ENCODE measurements at regions not wholly inside any gene's neighbourhood (a gene's known extent, or its start where the extent isn't known, plus 50 kb on each side); places are given as distances from the start of the nearest gene placed in this dataset.

DNA sequence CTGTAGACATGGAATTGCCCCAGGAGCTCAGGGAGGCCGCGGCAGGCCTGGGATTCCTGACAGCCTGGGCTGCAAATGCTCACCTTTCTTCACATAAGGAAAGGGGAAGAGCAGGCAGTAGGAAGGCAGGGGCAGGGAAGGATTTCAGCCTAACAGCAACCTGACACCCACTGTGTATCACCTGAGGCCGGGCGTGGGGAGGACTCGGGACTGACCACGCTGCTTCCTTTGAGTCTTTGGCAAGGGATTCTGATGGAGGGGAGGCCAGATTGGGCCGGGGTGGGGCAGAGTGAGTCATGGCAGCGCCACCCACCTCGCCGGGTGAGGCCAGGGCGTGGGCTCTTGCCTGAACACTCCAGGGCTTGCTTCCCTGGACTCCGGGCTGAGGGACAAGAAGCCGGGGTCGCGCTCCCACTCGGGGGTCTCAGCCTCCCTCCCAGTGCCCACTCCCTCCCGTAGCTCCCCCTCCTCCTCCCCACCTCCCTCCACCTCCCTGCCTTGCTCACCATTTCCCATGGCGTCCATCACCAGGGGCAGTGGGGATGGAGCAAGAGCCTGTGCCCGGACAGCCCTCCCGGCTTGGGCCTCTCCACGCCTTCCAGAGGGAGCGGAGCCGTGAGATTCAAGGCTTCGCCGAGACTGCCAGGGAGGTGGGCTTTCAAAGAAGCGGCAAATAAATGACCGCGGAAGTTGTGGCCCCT, 247.9 kb upstream of the RTL1 start:
- H3K9me3 ChIP-seq, result no peaks in the 10 kb centered on the region
- H3K36me3 ChIP-seq, result no peaks in the 10 kb centered on the region
- no peaks in the 10 kb centered on the region for H3K27me3 ChIP-seq
- no peaks in the 10 kb centered on the region for H3K4me1 ChIP-seq
- no peak for TF ChIP-seq POLR2A (IDR thresholded peaks at IDR 0.05)
- TF ChIP-seq, protein P1, sequence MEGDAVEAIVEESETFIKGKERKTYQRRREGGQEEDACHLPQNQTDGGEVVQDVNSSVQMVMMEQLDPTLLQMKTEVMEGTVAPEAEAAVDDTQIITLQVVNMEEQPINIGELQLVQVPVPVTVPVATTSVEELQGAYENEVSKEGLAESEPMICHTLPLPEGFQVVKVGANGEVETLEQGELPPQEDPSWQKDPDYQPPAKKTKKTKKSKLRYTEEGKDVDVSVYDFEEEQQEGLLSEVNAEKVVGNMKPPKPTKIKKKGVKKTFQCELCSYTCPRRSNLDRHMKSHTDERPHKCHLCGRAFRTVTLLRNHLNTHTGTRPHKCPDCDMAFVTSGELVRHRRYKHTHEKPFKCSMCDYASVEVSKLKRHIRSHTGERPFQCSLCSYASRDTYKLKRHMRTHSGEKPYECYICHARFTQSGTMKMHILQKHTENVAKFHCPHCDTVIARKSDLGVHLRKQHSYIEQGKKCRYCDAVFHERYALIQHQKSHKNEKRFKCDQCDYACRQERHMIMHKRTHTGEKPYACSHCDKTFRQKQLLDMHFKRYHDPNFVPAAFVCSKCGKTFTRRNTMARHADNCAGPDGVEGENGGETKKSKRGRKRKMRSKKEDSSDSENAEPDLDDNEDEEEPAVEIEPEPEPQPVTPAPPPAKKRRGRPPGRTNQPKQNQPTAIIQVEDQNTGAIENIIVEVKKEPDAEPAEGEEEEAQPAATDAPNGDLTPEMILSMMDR (IDR thresholded peaks at IDR 0.05), result no peak
- no peak overlapping the region for H3K4me3 ChIP-seq
- no peak for DNase-seq
- H3K27ac ChIP-seq, result no peak overlapping the region

DNA sequence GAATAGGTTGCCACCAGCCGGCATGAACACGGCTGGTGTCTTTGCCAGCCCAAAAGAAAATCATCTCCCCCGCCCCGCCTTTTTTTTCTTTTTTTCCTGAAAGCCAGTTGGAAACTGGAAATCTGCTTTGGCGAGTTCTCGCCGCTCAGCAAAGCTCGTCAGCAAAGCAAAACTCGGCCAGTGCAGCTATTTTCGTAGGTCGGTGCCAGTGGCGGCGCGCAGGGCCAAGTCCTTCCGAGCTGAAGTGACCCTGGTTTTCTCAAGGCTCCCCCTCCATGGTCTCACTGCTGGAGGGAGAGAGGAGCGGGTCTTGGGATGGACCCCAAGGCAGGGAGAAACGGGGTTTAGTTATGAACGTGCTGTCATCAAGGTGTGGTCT, 248.4 kb upstream of the RTL1 start:
- Histone ChIP-seq H3K9me3 (no peaks in the 10 kb centered on the region), H3K4me3 (no peak overlapping the region), H3K27ac (no peak overlapping the region), H3K27me3 (no peaks in the 10 kb centered on the region), H3K36me3 (no peaks in the 10 kb centered on the region), H3K4me1 (no peaks in the 10 kb centered on the region)
- DNase-seq, result no peak
- TF ChIP-seq, protein P1 (IDR thresholded peaks at IDR 0.05), result no peak
- TF ChIP-seq POLR2A (IDR thresholded peaks at IDR 0.05), result no peak

- DNase-seq, result no peak
These were observed 249.3 kb upstream of the RTL1 start for GRCh38 chr14:101152855-101153254.

DNA sequence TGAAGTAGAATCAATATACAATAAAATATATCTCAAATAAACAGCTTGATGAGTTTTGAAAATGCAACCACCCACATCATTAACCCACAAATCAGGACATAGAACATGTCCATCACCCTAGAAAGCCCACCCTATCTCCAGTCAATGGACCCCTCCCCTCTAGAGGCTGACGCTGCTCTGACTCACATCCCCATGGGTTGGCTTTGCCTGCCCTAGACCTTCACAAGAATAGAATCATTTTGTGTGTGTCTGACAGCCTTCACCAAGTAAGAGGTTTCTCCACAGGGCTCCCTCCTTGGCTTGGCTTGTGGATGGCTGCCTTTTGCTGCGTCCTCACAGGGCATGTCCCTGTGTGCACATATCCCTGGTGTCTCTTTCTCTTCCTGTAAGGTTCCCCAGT, 250.2 kb upstream of the RTL1 start:
- Histone ChIP-seq H3K27ac (no peak overlapping the region), H3K4me3 (no peak overlapping the region), H3K4me1 (no peaks in the 10 kb centered on the region), H3K9me3 (no peaks in the 10 kb centered on the region), H3K27me3 (no peaks in the 10 kb centered on the region), H3K36me3 (no peaks in the 10 kb centered on the region)
- no peak for DNase-seq
- TF ChIP-seq, protein P1 (IDR thresholded peaks at IDR 0.05), result no peak
- no peak for TF ChIP-seq POLR2A (IDR thresholded peaks at IDR 0.05)

More at GRCh38 chr14:101152855-101153254, 249.3 kb upstream of the RTL1 start:
- no peaks in the 10 kb centered on the region for H3K36me3 ChIP-seq
- H3K27ac ChIP-seq, result no peak overlapping the region
- no peak overlapping the region for H3K4me3 ChIP-seq
- H3K27me3 ChIP-seq, result no peaks in the 10 kb centered on the region
- H3K9me3 ChIP-seq, result no peaks in the 10 kb centered on the region
- TF ChIP-seq, protein P1 (IDR thresholded peaks at IDR 0.05), result no peak
- no peak for TF ChIP-seq POLR2A (IDR thresholded peaks at IDR 0.05)
- no peaks in the 10 kb centered on the region for H3K4me1 ChIP-seq

DNA sequence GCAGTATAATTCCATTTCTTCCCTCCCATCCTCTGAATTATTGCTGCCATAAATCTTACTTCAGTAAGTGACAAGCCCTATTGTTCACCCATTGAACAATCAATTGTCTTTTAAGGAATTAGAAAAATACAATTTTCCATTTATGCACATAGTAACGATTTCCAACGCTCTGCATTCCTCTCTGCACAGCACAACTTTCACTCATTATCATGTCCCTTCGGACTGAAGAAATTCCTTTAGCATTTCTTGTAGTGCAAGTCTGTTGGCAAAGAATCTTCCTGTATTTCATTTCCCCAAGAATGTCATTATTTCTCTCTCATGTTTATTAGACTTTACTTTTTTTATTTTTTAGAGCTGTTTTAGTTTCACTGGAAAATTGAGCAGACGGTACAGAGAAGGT, 252.1 kb upstream of the RTL1 start:
- Histone ChIP-seq H3K27ac (no peak overlapping the region), H3K4me1 (no peaks in the 10 kb centered on the region), H3K27me3 (no peaks in the 10 kb centered on the region), H3K36me3 (no peaks in the 10 kb centered on the region), H3K4me3 (no peak overlapping the region), H3K9me3 (no peaks in the 10 kb centered on the region)
- DNase-seq, result no peak
- no peak for TF ChIP-seq POLR2A (IDR thresholded peaks at IDR 0.05)
- TF ChIP-seq, protein P1 (IDR thresholded peaks at IDR 0.05), result no peak

GRCh38 chr14:101167428-101167827, 263.9 kb upstream of the RTL1 start:
- H3K27ac ChIP-seq, result no peak overlapping the region
- no peak for TF ChIP-seq POLR2A (IDR thresholded peaks at IDR 0.05)
- TF ChIP-seq, protein P1 (IDR thresholded peaks at IDR 0.05), result no peak
- no peaks in the 10 kb centered on the region for H3K4me1 ChIP-seq
- H3K27me3 ChIP-seq, result no peaks in the 10 kb centered on the region
- H3K36me3 ChIP-seq, result no peaks in the 10 kb centered on the region
- H3K9me3 ChIP-seq, result no peaks in the 10 kb centered on the region
- H3K4me3 ChIP-seq, result no peak overlapping the region
- no peak for DNase-seq
